NT2/D1 (cell line): ENCODE measurements at regions not wholly inside any gene's neighbourhood (a gene's known extent, or its start where the extent isn't known, plus 50 kb on each side); places are given as distances from the start of the nearest gene placed in this dataset.

Source experiments
- SUZ12 ChIP-seq: IDR thresholded peaks from 2 replicates; pipeline ENCODE4 v1.6.1; 2011; ENCODE audit not compliant: insufficient read length, insufficient read depth; ENCODE audit errors: extremely low read depth
- YY1 ChIP-seq: IDR thresholded peaks from 2 replicates; pipeline ENCODE4 v1.6.1; 2011; ENCODE audit not compliant: insufficient read length, insufficient read depth
- ZNF274 ChIP-seq: IDR thresholded peaks from 2 replicates; pipeline ENCODE4 v1.6.1; 2011; ENCODE audit warnings: mild to moderate bottlenecking, low read depth, low read length

DNA sequence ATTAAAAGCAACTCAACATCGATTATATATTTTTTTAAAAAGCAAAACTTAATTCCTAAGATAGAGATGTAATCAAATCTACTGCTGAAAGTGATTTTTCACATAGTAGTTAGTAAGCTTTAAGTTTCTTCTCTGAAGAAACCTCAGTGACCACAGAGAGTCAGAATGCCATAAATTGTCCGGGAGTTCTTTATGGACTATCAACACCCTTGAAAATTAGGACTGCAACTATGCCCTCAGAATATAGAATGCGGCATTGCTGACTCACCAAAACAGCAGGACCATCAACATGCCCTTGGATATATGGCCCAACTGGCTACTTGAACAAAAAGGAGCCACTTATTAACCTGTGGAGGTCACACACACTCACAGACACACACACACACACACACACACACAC is 228.9 kb upstream of the SNX2 start:
- TF ChIP-seq YY1 (no peak), SUZ12 (no peak), ZNF274 (no peak)
